ENCODE measurements at regions not wholly inside any gene's neighbourhood (a gene's known extent, or its start where the extent isn't known, plus 50 kb on each side); places are given as distances from the start of the nearest gene placed in this dataset.

DNA sequence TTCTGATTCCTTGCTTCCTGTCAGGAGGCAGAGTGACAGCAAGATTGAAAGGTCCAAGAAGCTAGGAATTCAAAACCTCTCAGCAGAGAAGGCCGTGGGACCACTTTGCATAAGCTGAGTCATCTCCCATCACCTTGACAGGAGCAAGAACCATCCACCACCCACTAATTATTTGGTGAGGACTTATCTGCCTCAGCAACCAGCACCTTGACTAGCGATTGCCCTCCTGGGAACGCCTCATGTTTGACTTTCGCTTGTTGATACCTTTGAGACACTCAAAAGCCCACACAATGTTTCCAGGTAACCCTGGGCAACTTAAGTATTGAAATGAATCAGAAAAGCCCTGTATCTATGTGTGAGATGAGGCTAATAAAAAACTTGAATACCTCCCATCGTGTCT, 233.5 kb upstream of the GYPA start:
- Histone ChIP-seq H3K27me3 (ENCODE audit: control insufficient read depth in 1 of 2, insufficient read depth in 2 of 2, low read length in 1 of 2) (no peaks in the 10 kb centered on the region), H3K4me3 (ENCODE audit: low read length in 2 of 2) (no peak overlapping the region), H3K4me1 (ENCODE audit: control insufficient read depth in 1 of 2, insufficient read depth in 2 of 2, low read length in 2 of 2) (no peaks in the 10 kb centered on the region), H3K27ac (ENCODE audit: low read depth in 1 of 2, low read length in 2 of 2) (no peak overlapping the region), H3K36me3 (ENCODE audit: control insufficient read depth in 1 of 2, insufficient read depth in 2 of 2, low read length in 1 of 2) (no peaks in the 10 kb centered on the region), H3K9me3 (ENCODE audit: control insufficient read depth, low read length) (no peaks in the 10 kb centered on the region)
- ATAC-seq (ENCODE audit: low FRiP score) (no peak), DNase-seq (no peak)
- intact Hi-C loops (cut with DNase I), result no loop called here
- 87% methylated on average over 5 of the region's 5 CpGs for WGBS, 2 donors

DNA sequence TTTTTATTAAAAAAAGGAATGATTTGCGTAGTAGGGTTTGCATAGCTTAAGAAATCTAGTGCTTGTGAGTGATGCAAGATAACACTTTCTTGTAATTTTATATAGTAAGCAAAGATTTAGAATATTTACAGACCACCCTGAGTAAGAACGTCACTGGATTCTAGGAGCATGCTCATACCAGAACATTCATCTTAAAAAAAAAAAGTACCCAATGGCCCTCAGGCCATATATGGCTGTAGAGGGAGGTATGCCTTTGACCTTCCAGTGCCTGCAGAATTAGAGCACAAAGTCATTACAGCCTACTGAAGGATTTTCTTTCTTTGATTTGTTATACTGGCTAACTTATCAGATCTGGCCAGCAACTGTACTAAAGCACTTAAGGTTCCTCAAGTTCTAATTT, 236.3 kb upstream of the GYPA start:
- no peak overlapping the region for H3K27ac ChIP-seq (ENCODE audit: low read depth in 1 of 2, low read length in 2 of 2)
- no peak for DNase-seq
- intact Hi-C loops (cut with DNase I), result no loop called here
- no peak overlapping the region for H3K4me3 ChIP-seq (ENCODE audit: low read length in 2 of 2)
- no peaks in the 10 kb centered on the region for H3K4me1 ChIP-seq (ENCODE audit: control insufficient read depth in 1 of 2, insufficient read depth in 2 of 2, low read length in 2 of 2)
- no peaks in the 10 kb centered on the region for H3K9me3 ChIP-seq (ENCODE audit: control insufficient read depth, low read length)
- H3K36me3 ChIP-seq (ENCODE audit: control insufficient read depth in 1 of 2, insufficient read depth in 2 of 2, low read length in 1 of 2), result no peaks in the 10 kb centered on the region
- WGBS, 2 donors, result 52 to 53% methylated on average over 2 of the region's 2 CpGs
- H3K27me3 ChIP-seq (ENCODE audit: control insufficient read depth in 1 of 2, insufficient read depth in 2 of 2, low read length in 1 of 2), result no peaks in the 10 kb centered on the region
- no peak for ATAC-seq (ENCODE audit: low FRiP score)

- Histone ChIP-seq H3K4me1 (ENCODE audit: control insufficient read depth in 1 of 2, insufficient read depth in 2 of 2, low read length in 2 of 2) (no peaks in the 10 kb centered on the region), H3K4me3 (ENCODE audit: low read length in 2 of 2) (no peak overlapping the region), H3K9me3 (ENCODE audit: control insufficient read depth, low read length) (peaks cover 4% of the 10 kb centered on the region), H3K27ac (ENCODE audit: low read depth in 1 of 2, low read length in 2 of 2) (no peak overlapping the region), H3K27me3 (ENCODE audit: control insufficient read depth in 1 of 2, insufficient read depth in 2 of 2, low read length in 1 of 2) (no peaks in the 10 kb centered on the region), H3K36me3 (ENCODE audit: control insufficient read depth in 1 of 2, insufficient read depth in 2 of 2, low read length in 1 of 2) (no peaks in the 10 kb centered on the region)
- DNase-seq, result no peak
- intact Hi-C loops (cut with DNase I), result no loop called here
- no peak for ATAC-seq (ENCODE audit: low FRiP score)
- 73 to 79% methylated on average over 1 of the region's 1 CpG for WGBS, 2 donors
Observed at GRCh38 chr4:144384408-144384807, 243.9 kb upstream of the GYPA start.

DNA sequence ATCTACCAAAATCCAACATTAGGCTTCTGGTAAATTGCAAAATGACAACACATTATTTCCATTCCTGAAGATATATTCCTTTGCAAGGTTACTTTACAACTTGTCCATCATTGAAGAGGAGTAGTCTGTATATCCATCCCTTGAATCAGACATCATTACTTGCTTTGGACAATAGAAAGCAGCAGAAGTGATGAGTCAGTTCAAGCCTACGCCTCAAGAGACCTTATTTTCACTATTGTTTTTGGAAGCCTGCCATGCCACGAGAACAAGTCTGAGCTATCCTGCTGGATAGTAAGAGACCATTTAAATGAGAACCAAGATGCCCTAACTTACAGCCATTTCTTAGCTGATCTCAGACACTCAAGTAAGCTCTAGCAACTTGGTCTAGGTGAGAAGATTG, 246.0 kb upstream of the HHIP start:
- no peaks in the 10 kb centered on the region for H3K27me3 ChIP-seq (ENCODE audit: control insufficient read depth in 1 of 2, insufficient read depth in 2 of 2, low read length in 1 of 2)

GRCh38 chr4:144402176-144402575, 243.8 kb upstream of the HHIP start:
- Histone ChIP-seq H3K36me3 (ENCODE audit: control insufficient read depth in 1 of 2, insufficient read depth in 2 of 2, low read length in 1 of 2) (no peaks in the 10 kb centered on the region), H3K4me3 (ENCODE audit: low read length in 2 of 2) (no peak overlapping the region), H3K27me3 (ENCODE audit: control insufficient read depth in 1 of 2, insufficient read depth in 2 of 2, low read length in 1 of 2) (no peaks in the 10 kb centered on the region), H3K4me1 (ENCODE audit: control insufficient read depth in 1 of 2, insufficient read depth in 2 of 2, low read length in 2 of 2) (peaks cover 2 to 4% of the 10 kb centered on the region in 2 donors), H3K9me3 (ENCODE audit: control insufficient read depth, low read length) (no peaks in the 10 kb centered on the region), H3K27ac (ENCODE audit: low read depth in 1 of 2, low read length in 2 of 2) (no peak overlapping the region)
- intact Hi-C loops (cut with DNase I), result no loop called here
- 85 to 94% methylated on average over 2 of the region's 2 CpGs for WGBS, 2 donors
- DNase-seq, result no peak
- no peak for ATAC-seq (ENCODE audit: low FRiP score)

More for the DNA sequence above, 246.0 kb upstream of the HHIP start:
- no peak overlapping the region for H3K27ac ChIP-seq (ENCODE audit: low read depth in 1 of 2, low read length in 2 of 2)
- DNase-seq (peak in 1 of 2 donors; percentile 29), ATAC-seq (ENCODE audit: low FRiP score) (peak; percentile 48)
- intact Hi-C loops (cut with DNase I), result no loop called here
- H3K9me3 ChIP-seq (ENCODE audit: control insufficient read depth, low read length), result no peaks in the 10 kb centered on the region
- H3K36me3 ChIP-seq (ENCODE audit: control insufficient read depth in 1 of 2, insufficient read depth in 2 of 2, low read length in 1 of 2), result no peaks in the 10 kb centered on the region
- H3K4me3 ChIP-seq (ENCODE audit: low read length in 2 of 2), result no peak overlapping the region
- peaks cover 2 to 4% of the 10 kb centered on the region in 2 donors for H3K4me1 ChIP-seq (ENCODE audit: control insufficient read depth in 1 of 2, insufficient read depth in 2 of 2, low read length in 2 of 2)
- WGBS, 2 donors, result 6 to 10% methylated on average over 2 of the region's 2 CpGs

DNA sequence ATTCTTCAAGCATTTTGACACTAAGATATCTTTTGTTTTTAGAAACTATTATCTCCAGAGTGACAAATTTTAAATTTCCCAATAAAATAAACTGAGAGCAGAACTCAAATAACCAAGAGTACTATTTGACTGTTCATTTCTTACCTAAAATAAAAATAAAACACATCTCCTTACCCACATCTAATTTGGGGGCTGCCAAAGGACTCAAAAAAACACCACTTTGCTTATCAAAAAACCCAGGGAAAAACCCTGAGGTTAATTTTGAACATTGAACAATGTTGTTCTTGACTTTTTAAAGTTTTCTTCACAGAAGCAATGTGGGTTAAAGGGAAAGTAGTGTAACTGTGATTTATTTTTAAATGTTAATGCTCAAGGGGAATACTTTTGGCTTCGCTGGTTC, 243.0 kb upstream of the HHIP start:
- WGBS, 2 donors, result 11 to 12% methylated on average over 1 of the region's 1 CpG
- H3K9me3 ChIP-seq (ENCODE audit: control insufficient read depth, low read length), result no peaks in the 10 kb centered on the region
- intact Hi-C loops (cut with DNase I), result no loop called here
- no peak for ATAC-seq (ENCODE audit: low FRiP score)
- no peaks in the 10 kb centered on the region for H3K27me3 ChIP-seq (ENCODE audit: control insufficient read depth in 1 of 2, insufficient read depth in 2 of 2, low read length in 1 of 2)
- H3K4me1 ChIP-seq (ENCODE audit: control insufficient read depth in 1 of 2, insufficient read depth in 2 of 2, low read length in 2 of 2), result peaks cover 2 to 4% of the 10 kb centered on the region in 2 donors
- no peaks in the 10 kb centered on the region for H3K36me3 ChIP-seq (ENCODE audit: control insufficient read depth in 1 of 2, insufficient read depth in 2 of 2, low read length in 1 of 2)
- H3K4me3 ChIP-seq (ENCODE audit: low read length in 2 of 2), result no peak overlapping the region
- H3K27ac ChIP-seq (ENCODE audit: low read depth in 1 of 2, low read length in 2 of 2), result no peak overlapping the region
- DNase-seq, result no peak

DNA sequence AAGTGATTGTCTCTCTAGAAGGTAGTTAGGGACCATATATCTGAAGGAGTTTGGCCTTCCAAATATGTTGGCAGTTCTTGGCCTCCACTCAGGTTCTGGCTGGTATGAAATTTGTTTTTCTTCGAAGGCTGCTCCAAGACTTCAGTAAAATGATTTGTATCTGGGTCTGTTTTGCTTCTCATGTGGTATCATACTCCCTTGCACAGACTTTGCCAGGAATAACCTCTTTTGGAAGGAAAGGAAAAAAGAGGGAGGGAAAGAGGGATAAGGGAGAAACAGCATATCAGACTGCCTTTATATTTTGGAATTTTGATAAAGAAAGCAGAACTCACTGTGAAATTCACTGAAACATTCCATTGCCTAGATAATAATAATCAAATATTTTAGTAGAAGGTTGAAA, 242.1 kb upstream of the HHIP start:
- ATAC-seq (ENCODE audit: low FRiP score) (peak; percentile 29), DNase-seq (no peak)
- no peaks in the 10 kb centered on the region for H3K9me3 ChIP-seq (ENCODE audit: control insufficient read depth, low read length)
- peaks cover 2 to 4% of the 10 kb centered on the region in 2 donors for H3K4me1 ChIP-seq (ENCODE audit: control insufficient read depth in 1 of 2, insufficient read depth in 2 of 2, low read length in 2 of 2)
- no peaks in the 10 kb centered on the region for H3K36me3 ChIP-seq (ENCODE audit: control insufficient read depth in 1 of 2, insufficient read depth in 2 of 2, low read length in 1 of 2)
- no peak overlapping the region for H3K4me3 ChIP-seq (ENCODE audit: low read length in 2 of 2)
- 0 to 5% methylated on average over 1 of the region's 1 CpG for WGBS, 2 donors
- no peaks in the 10 kb centered on the region for H3K27me3 ChIP-seq (ENCODE audit: control insufficient read depth in 1 of 2, insufficient read depth in 2 of 2, low read length in 1 of 2)
- no peak overlapping the region for H3K27ac ChIP-seq (ENCODE audit: low read depth in 1 of 2, low read length in 2 of 2)
- intact Hi-C loops (cut with DNase I), result no loop called here

GRCh38 chr4:144409525-144409924, 236.4 kb upstream of the HHIP start:
- DNase-seq (no peak), ATAC-seq (ENCODE audit: low FRiP score) (no peak)
- Histone ChIP-seq H3K4me1 (ENCODE audit: control insufficient read depth in 1 of 2, insufficient read depth in 2 of 2, low read length in 2 of 2) (peaks cover 0 to under 1% of the 10 kb centered on the region in 2 donors), H3K36me3 (ENCODE audit: control insufficient read depth in 1 of 2, insufficient read depth in 2 of 2, low read length in 1 of 2) (no peaks in the 10 kb centered on the region), H3K9me3 (ENCODE audit: control insufficient read depth, low read length) (no peaks in the 10 kb centered on the region), H3K27me3 (ENCODE audit: control insufficient read depth in 1 of 2, insufficient read depth in 2 of 2, low read length in 1 of 2) (no peaks in the 10 kb centered on the region), H3K4me3 (ENCODE audit: low read length in 2 of 2) (no peak overlapping the region), H3K27ac (ENCODE audit: low read depth in 1 of 2, low read length in 2 of 2) (no peak overlapping the region)
- WGBS, 2 donors, result 58 to 69% methylated on average over 4 of the region's 4 CpGs
- intact Hi-C loops (cut with DNase I), result no loop called here

DNA sequence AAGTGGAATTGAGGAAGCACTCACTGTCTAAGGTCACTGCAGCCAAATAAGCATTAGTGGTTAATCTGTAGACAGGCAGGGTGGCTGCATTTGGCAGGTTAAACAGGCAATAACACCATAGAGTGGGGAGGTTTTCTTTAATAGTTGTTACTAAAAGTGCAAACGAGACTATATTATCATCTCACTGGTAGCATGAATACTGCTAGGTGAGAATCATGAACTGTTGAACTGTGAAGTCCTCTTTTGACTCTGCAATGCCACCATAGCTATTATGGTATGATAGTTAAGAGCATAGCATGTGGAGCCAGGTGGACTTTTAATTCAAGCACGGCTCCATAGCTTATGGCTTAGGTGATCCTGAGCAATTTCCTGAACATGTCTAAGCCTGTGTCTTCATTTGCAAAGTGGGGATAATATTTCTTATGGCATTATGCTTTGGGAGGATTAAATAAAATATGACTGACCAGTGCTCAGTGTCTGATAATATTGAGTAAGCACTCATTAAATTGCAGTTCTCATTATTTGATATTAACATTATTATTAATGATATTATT, 235.6 kb upstream of the HHIP start:
- Histone ChIP-seq H3K4me3 (ENCODE audit: low read length in 2 of 2) (no peak overlapping the region), H3K27ac (ENCODE audit: low read depth in 1 of 2, low read length in 2 of 2) (no peak overlapping the region), H3K4me1 (ENCODE audit: control insufficient read depth in 1 of 2, insufficient read depth in 2 of 2, low read length in 2 of 2) (no peaks in the 10 kb centered on the region), H3K9me3 (ENCODE audit: control insufficient read depth, low read length) (no peaks in the 10 kb centered on the region), H3K27me3 (ENCODE audit: control insufficient read depth in 1 of 2, insufficient read depth in 2 of 2, low read length in 1 of 2) (no peaks in the 10 kb centered on the region), H3K36me3 (ENCODE audit: control insufficient read depth in 1 of 2, insufficient read depth in 2 of 2, low read length in 1 of 2) (no peaks in the 10 kb centered on the region)
- ATAC-seq (ENCODE audit: low FRiP score) (no peak), DNase-seq (no peak)
- intact Hi-C loops (cut with DNase I), result no loop called here
- WGBS, 2 donors, result 85 to 87% methylated on average over 2 of the region's 2 CpGs

Data from aorta (tissue), 5 donors.